A549 (cell line): ENCODE measurements at regions not wholly inside any gene's neighbourhood (a gene's known extent, or its start where the extent isn't known, plus 50 kb on each side); places are given as distances from the start of the nearest gene placed in this dataset.

Experiments used
- ATAC-seq, 2 experiments: fragments of 200-7000 bp in 1 of 2; fragments of >200 bp in 1 of 2; cut with Nextera tagmentation in 1 of 2; cut with Tn5 transposase in 1 of 2; 3 replicates each; pipeline versions ENCODE4 v1.8.0 to v1.9.1; 2018 to 2020; ENCODE audit warnings: mild to moderate bottlenecking in 1 of 2, moderate library complexity in 1 of 2
- CTCF ChIA-PET: fragments of 300-600 bp; sonication (Branson Sonifier 250); formaldehyde crosslinking; extraction: SDS; loops from one replicate; lab custom pipeline; 2021; ENCODE audit warnings: antibody characterized with exemption, inconsistent platforms; lab: Yijun Ruan, JAX
- POLR2A ChIA-PET: fragments of 350-600 bp; formaldehyde crosslinking; extraction: SDS; loops from one replicate; lab custom pipeline; 2021; ENCODE audit warnings: antibody characterized with exemption, inconsistent platforms; lab: Yijun Ruan, JAX
- DNase-seq, 2 experiments: peaks; one replicate each; pipeline versions ENCODE4 v3.0.0 to v3.0.0-alpha.2; 2011 to 2016; ENCODE audit warnings: low read depth in 1 of 2, low spot score in 1 of 2
- FAIRE-seq: peaks from 2 replicates; lab custom pipeline; 2011; peaks lifted over from hg19 to GRCh38; lab: Jason Lieb, UNC
- H3K27ac ChIP-seq, 2 experiments: fragments of >200 bp; sonication (Bioruptor Twin); formaldehyde crosslinking; 3 replicates each; pipeline ENCODE4 v1.5.1; 2016 to 2017
- H3K4me1 ChIP-seq: fragments of >200 bp; sonication (Bioruptor Twin); formaldehyde crosslinking; 3 replicates; pipeline ENCODE4 v1.6.1; 2016
- H3K4me2 ChIP-seq: fragments of >200 bp; sonication (Bioruptor Twin); formaldehyde crosslinking; 3 replicates; pipeline ENCODE4 v1.6.1; 2016
- H3K4me3 ChIP-seq: fragments of >200 bp; sonication (Bioruptor Twin); formaldehyde crosslinking; 3 replicates; pipeline ENCODE4 v1.5.1; 2016
- H3K9me3 ChIP-seq: fragments of >200 bp; sonication (Bioruptor Twin); formaldehyde crosslinking; 3 replicates; pipeline ENCODE4 v1.6.1; 2016
- BHLHE40 ChIP-seq: IDR thresholded peaks from 2 replicates; pipeline ENCODE4 v1.6.1; 2012; ENCODE audit warnings: low read depth, low read length, inconsistent platforms
- CBX8 ChIP-seq: fragments of 200-600 bp; sonication (generic); IDR thresholded peaks from 2 replicates; pipeline ENCODE4 v1.6.1; 2016
- CEBPB ChIP-seq, 2 experiments: fragments of >200 bp in 1 of 2; sonication (Bioruptor Twin) in 1 of 2; formaldehyde crosslinking in 1 of 2; IDR thresholded peaks; 2 replicates each; pipeline ENCODE4 v1.6.1; 2012 to 2016
- CHD2 ChIP-seq: fragments of 150-350 bp; IDR thresholded peaks from 2 replicates; pipeline ENCODE4 v1.6.1; 2014; ENCODE audit warnings: low read length; ENCODE audit not compliant: partially characterized antibody
- CHD4 ChIP-seq: fragments of 200-600 bp; sonication (generic); IDR thresholded peaks from 2 replicates; pipeline ENCODE4 v1.6.1; 2016; ENCODE audit warnings: antibody characterized with exemption, mild to moderate bottlenecking, borderline replicate concordance
- HDAC2 ChIP-seq: fragments of 200-600 bp; sonication (generic); IDR thresholded peaks from 2 replicates; pipeline ENCODE4 v1.6.1; 2016
- HOXB13 ChIP-seq: fragments of 250-450 bp; sonication (Bioruptor Pico); IDR thresholded peaks from 2 replicates; pipeline ENCODE4 v1.5.0; 2020; ENCODE audit warnings: low read depth, mild to moderate bottlenecking, moderate library complexity
- JUN ChIP-seq, 2 experiments: fragments of >200 bp; sonication (Bioruptor Twin); formaldehyde crosslinking; IDR thresholded peaks; 2 replicates in 1 of 2; 3 replicates in 1 of 2; pipeline ENCODE4 v1.6.1; 2016 to 2017
- KDM1A ChIP-seq: fragments of 200-600 bp; sonication (generic); IDR thresholded peaks from 2 replicates; pipeline ENCODE4 v1.6.1; 2016; ENCODE audit warnings: low read depth, mild to moderate bottlenecking
- MAZ ChIP-seq: fragments of 150-350 bp; IDR thresholded peaks from 2 replicates; pipeline ENCODE4 v1.6.1; 2014; ENCODE audit warnings: antibody characterized with exemption, low read depth, low read length, borderline replicate concordance
- NPAS2 ChIP-seq: fragments of 250-450 bp; sonication (Bioruptor Pico); IDR thresholded peaks from 2 replicates; pipeline ENCODE4 v1.8.0; 2022; ENCODE audit warnings: mild to moderate bottlenecking, moderate library complexity, borderline replicate concordance
- POLR2AphosphoS2 ChIP-seq: conservative IDR thresholded peaks from 2 replicates; pipeline ENCODE4 v1.6.1; 2012; ENCODE audit warnings: low read length, improper control_type of control experiment, inconsistent platforms
- RARB ChIP-seq: fragments of 250-450 bp; sonication (Bioruptor Pico); IDR thresholded peaks from 2 replicates; pipeline ENCODE4 v1.8.0; 2021; ENCODE audit warnings: mild to moderate bottlenecking, moderate library complexity
- RCOR1 ChIP-seq: fragments of 150-350 bp; IDR thresholded peaks from 2 replicates; pipeline ENCODE4 v1.6.1; 2014; ENCODE audit warnings: antibody characterized with exemption, low read length, low read depth
- RNF2 ChIP-seq: fragments of 200-600 bp; sonication (generic); IDR thresholded peaks from 2 replicates; pipeline ENCODE4 v1.6.1; 2016; ENCODE audit warnings: low read depth, mild to moderate bottlenecking, antibody characterized with exemption, moderate library complexity, borderline replicate concordance
- TP53 ChIP-seq: fragments of 250-450 bp; sonication (Bioruptor Pico); IDR thresholded peaks from 2 replicates; pipeline ENCODE4 v1.5.0; 2021; ENCODE audit warnings: mild to moderate bottlenecking, moderate library complexity
- ZC3H11A ChIP-seq: fragments of 450-650 bp; IDR thresholded peaks from 2 replicates; pipeline ENCODE4 v1.6.1; 2014; ENCODE audit warnings: antibody characterized with exemption, mild to moderate bottlenecking
- ZNF302 ChIP-seq: fragments of 250-450 bp; sonication (Bioruptor Pico); IDR thresholded peaks from 2 replicates; pipeline ENCODE4 v1.9.0; 2021; ENCODE audit warnings: inconsistent platforms, mild to moderate bottlenecking, moderate library complexity
- ZSCAN20 ChIP-seq: fragments of 250-450 bp; sonication (Bioruptor Pico); IDR thresholded peaks from 2 replicates; pipeline ENCODE4 v1.8.0; 2022; ENCODE audit warnings: mild to moderate bottlenecking, moderate library complexity
- WGBS: methylation state at CpG from one replicate; pipeline ENCODE4 v1.1.6; 2017; ENCODE audit errors: missing lambda C conversion rate; 5-methylcytosine and 5-hydroxymethylcytosine counted together
- TF ChIP-seq, protein P1 (sequence below): IDR thresholded peaks from 2 replicates; pipeline ENCODE4 v1.6.1; 2012; ENCODE audit warnings: low read depth, borderline replicate concordance
- TF ChIP-seq, protein P2 (sequence below): IDR thresholded peaks from 2 replicates; pipeline ENCODE4 v1.6.1; 2012
- TF ChIP-seq, protein P3 (sequence below): fragments of >200 bp; sonication (Bioruptor Twin); formaldehyde crosslinking; IDR thresholded peaks from 3 replicates; pipeline ENCODE4 v1.6.1; 2016
- TF ChIP-seq, protein P4 (sequence below): fragments of 200-600 bp; sonication (generic); IDR thresholded peaks from 2 replicates; pipeline ENCODE4 v1.6.1; 2016; ENCODE audit warnings: antibody characterized with exemption, mild to moderate bottlenecking, moderate library complexity
- TF ChIP-seq, protein P5 (sequence below): IDR thresholded peaks from 2 replicates; pipeline ENCODE4 v1.6.1; 2012
- TF ChIP-seq, protein P6 (sequence below): fragments of 150-350 bp; IDR thresholded peaks from 2 replicates; pipeline ENCODE4 v1.6.1; 2014; ENCODE audit warnings: low read depth, mild to moderate bottlenecking, low read length

DNA sequence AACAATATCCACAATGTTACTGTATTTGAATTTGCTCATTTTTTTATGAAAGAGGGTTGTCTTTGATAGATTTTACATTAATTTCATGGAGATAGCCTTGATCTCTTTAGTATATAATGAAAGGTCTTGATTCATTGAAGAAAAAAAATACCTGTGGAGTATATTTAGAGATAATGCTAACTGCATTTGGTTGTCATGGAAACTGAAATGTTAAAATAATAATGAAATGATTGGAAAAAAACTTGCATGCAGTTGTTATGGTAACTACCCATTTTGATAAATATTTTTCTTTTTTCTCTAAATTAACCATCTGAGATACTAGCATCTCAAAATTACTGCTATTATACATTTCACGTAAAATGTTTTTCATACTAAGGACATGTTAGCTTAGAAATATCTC, 712.7 kb upstream of the FAM98A start:
- ChIA-PET POLR2A (no interaction called here), CTCF (no interaction called here)
- FAIRE-seq = peak; percentile 70
- TF ChIP-seq ZSCAN20 (CRISPR knock-in tag) (no peak), HDAC2 (no peak), RCOR1 (no peak), RARB (no peak)
- TF ChIP-seq, protein P1, sequence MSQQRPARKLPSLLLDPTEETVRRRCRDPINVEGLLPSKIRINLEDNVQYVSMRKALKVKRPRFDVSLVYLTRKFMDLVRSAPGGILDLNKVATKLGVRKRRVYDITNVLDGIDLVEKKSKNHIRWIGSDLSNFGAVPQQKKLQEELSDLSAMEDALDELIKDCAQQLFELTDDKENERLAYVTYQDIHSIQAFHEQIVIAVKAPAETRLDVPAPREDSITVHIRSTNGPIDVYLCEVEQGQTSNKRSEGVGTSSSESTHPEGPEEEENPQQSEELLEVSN = no peak
- TF ChIP-seq, protein P2, sequence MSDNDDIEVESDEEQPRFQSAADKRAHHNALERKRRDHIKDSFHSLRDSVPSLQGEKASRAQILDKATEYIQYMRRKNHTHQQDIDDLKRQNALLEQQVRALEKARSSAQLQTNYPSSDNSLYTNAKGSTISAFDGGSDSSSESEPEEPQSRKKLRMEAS = no peak
- TF ChIP-seq, all 56 proteins: peak for 0
- Histone ChIP-seq H3K27ac (no peak overlapping the region), H3K4me3 (no peak overlapping the region), H3K9me3 (no peaks in the 10 kb centered on the region), H3K4me1 (no peaks in the 10 kb centered on the region), H3K4me2 (no peak overlapping the region)
- DNase-seq (no peak), ATAC-seq (no peak)
- WGBS = 85% methylated on average over 1 of the region's 1 CpG

DNA sequence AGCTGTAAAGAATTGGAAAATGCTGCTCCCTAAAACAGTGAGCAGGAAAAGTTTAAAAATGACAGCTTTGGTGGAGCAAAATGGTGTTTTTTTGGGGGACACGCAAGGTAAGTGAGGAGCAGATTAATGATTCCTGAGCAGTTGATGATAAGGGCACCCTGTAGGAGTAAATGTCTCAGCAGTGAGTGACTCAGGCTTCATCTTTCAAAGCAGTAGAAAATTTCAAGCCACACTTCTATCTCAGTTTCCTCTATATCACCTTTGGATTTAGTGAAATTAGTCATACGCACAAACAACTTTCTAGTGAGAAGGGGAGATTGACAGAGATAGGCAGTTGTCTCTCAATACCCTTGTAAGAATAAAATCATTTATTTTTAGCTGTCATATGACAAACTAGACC, 709.0 kb upstream of the FAM98A start:
- 25% methylated on average over 2 of the region's 2 CpGs for WGBS
- ChIA-PET CTCF (no interaction called here), POLR2A (no interaction called here)
- Histone ChIP-seq H3K9me3 (no peaks in the 10 kb centered on the region), H3K4me1 (no peaks in the 10 kb centered on the region), H3K27ac (no peak overlapping the region), H3K4me3 (no peak overlapping the region), H3K4me2 (no peak overlapping the region)
- DNase-seq (no peak), FAIRE-seq (no peak), ATAC-seq (no peak)
- TF ChIP-seq JUN (IDR thresholded peaks at IDR 0.05) = no peak
- TF ChIP-seq, protein P3, sequence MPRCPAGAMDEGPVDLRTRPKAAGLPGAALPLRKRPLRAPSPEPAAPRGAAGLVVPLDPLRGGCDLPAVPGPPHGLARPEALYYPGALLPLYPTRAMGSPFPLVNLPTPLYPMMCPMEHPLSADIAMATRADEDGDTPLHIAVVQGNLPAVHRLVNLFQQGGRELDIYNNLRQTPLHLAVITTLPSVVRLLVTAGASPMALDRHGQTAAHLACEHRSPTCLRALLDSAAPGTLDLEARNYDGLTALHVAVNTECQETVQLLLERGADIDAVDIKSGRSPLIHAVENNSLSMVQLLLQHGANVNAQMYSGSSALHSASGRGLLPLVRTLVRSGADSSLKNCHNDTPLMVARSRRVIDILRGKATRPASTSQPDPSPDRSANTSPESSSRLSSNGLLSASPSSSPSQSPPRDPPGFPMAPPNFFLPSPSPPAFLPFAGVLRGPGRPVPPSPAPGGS = no peak

DNA sequence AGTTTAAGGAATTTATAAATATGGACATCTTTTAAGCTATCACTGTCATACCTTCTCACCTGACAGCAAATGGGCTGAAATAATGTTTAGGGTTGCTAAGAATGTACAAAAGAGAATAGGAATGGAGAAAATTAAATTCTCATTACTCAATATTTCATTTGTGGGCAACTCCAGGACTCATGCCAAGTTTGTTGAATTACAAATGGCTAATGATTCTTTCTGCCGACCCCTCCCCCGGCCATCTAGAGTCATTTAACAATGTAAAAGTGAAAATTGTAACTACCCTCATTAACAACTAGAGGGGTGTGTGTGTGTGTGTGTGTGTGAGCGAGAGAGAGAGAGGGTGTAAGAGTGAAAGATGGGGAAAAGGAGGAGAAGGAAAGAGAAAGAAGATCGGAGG, 708.5 kb upstream of the FAM98A start:
- CTCF ChIA-PET = no interaction called here
- no peak overlapping the region for H3K4me3 ChIP-seq
- DNase-seq (no peak), ATAC-seq (no peak), FAIRE-seq (no peak)
- WGBS = 13% methylated on average over 4 of the region's 4 CpGs
- no peaks in the 10 kb centered on the region for H3K4me1 ChIP-seq
- POLR2A ChIA-PET = no interaction called here
- TF ChIP-seq NPAS2 (CRISPR knock-in tag) = no peak
- no peak for TF ChIP-seq CEBPB (IDR thresholded peaks at IDR 0.05)
- no peak for TF ChIP-seq TP53 (CRISPR knock-in tag)
- TF ChIP-seq HOXB13 (CRISPR knock-in tag) = no peak
- no peak for TF ChIP-seq CHD2
- TF ChIP-seq, protein P1 = no peak
- no peak for TF ChIP-seq KDM1A
- no peak for TF ChIP-seq CHD4
- TF ChIP-seq, protein P4, sequence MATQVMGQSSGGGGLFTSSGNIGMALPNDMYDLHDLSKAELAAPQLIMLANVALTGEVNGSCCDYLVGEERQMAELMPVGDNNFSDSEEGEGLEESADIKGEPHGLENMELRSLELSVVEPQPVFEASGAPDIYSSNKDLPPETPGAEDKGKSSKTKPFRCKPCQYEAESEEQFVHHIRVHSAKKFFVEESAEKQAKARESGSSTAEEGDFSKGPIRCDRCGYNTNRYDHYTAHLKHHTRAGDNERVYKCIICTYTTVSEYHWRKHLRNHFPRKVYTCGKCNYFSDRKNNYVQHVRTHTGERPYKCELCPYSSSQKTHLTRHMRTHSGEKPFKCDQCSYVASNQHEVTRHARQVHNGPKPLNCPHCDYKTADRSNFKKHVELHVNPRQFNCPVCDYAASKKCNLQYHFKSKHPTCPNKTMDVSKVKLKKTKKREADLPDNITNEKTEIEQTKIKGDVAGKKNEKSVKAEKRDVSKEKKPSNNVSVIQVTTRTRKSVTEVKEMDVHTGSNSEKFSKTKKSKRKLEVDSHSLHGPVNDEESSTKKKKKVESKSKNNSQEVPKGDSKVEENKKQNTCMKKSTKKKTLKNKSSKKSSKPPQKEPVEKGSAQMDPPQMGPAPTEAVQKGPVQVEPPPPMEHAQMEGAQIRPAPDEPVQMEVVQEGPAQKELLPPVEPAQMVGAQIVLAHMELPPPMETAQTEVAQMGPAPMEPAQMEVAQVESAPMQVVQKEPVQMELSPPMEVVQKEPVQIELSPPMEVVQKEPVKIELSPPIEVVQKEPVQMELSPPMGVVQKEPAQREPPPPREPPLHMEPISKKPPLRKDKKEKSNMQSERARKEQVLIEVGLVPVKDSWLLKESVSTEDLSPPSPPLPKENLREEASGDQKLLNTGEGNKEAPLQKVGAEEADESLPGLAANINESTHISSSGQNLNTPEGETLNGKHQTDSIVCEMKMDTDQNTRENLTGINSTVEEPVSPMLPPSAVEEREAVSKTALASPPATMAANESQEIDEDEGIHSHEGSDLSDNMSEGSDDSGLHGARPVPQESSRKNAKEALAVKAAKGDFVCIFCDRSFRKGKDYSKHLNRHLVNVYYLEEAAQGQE = no peak
- no peak for TF ChIP-seq ZC3H11A
- no peak for TF ChIP-seq CBX8
- no peak for TF ChIP-seq MAZ
- no peak for TF ChIP-seq ZSCAN20 (CRISPR knock-in tag)
- TF ChIP-seq, protein P5, sequence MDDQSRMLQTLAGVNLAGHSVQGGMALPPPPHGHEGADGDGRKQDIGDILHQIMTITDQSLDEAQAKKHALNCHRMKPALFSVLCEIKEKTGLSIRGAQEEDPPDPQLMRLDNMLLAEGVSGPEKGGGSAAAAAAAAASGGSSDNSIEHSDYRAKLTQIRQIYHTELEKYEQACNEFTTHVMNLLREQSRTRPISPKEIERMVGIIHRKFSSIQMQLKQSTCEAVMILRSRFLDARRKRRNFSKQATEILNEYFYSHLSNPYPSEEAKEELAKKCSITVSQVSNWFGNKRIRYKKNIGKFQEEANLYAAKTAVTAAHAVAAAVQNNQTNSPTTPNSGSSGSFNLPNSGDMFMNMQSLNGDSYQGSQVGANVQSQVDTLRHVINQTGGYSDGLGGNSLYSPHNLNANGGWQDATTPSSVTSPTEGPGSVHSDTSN = no peak
- no peak for TF ChIP-seq RNF2
- no peak for TF ChIP-seq RCOR1
- TF ChIP-seq POLR2AphosphoS2 = no peak
- TF ChIP-seq BHLHE40 = no peak
- no peak for TF ChIP-seq ZNF302 (CRISPR knock-in tag)
- TF ChIP-seq, protein P6, sequence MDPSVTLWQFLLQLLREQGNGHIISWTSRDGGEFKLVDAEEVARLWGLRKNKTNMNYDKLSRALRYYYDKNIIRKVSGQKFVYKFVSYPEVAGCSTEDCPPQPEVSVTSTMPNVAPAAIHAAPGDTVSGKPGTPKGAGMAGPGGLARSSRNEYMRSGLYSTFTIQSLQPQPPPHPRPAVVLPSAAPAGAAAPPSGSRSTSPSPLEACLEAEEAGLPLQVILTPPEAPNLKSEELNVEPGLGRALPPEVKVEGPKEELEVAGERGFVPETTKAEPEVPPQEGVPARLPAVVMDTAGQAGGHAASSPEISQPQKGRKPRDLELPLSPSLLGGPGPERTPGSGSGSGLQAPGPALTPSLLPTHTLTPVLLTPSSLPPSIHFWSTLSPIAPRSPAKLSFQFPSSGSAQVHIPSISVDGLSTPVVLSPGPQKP = no peak
- TF ChIP-seq, all 56 proteins: peak for 0
- H3K27ac ChIP-seq = no peak overlapping the region
- no peaks in the 10 kb centered on the region for H3K9me3 ChIP-seq
- no peak overlapping the region for H3K4me2 ChIP-seq
